Adrenal gland (tissue), 9 donors: ENCODE measurements at regions not wholly inside any gene's neighbourhood (a gene's known extent, or its start where the extent isn't known, plus 50 kb on each side); places are given as distances from the start of the nearest gene placed in this dataset.

ENCODE experiments used
- DNase-seq, 7 donors: peaks; one replicate each; pipeline ENCODE4 v3.0.0-alpha.2; 2019 to 2020
- H3K27ac ChIP-seq, 5 donors: fragments of 200-600 bp; sonication (generic) in 4 of 5; 1 replicate in 3 of 5; 2 replicates in 2 of 5; pipeline versions ENCODE4 v1.5.1 to v1.8.0; 2016 to 2020; ENCODE audit warnings: mild to moderate bottlenecking in 1 of 5
- H3K27me3 ChIP-seq: fragments of 200-600 bp; 2 replicates; pipeline ENCODE4 v1.8.0; 2021
- H3K36me3 ChIP-seq, 2 donors: fragments of 200-600 bp; replicated peaks in 1 of 2; 1 replicate in 1 of 2; 2 replicates in 1 of 2; pipeline versions ENCODE4 v1.5.1 to v1.8.0; 2018 to 2022
- H3K4me1 ChIP-seq, 2 donors: fragments of 200-600 bp; replicated peaks in 1 of 2; 1 replicate in 1 of 2; 2 replicates in 1 of 2; pipeline versions ENCODE4 v1.5.1 to v1.8.0; 2018 to 2021
- H3K4me3 ChIP-seq, 4 donors: fragments of 200-600 bp; sonication (generic) in 3 of 4; one replicate each; pipeline ENCODE4 v1.5.1; 2016 to 2018
- H3K9me3 ChIP-seq, 3 donors: fragments of 200-600 bp; sonication (generic) in 1 of 3; replicated peaks in 1 of 3; 1 replicate in 2 of 3; 2 replicates in 1 of 3; pipeline versions ENCODE4 v1.5.1 to v1.8.0; 2016 to 2021
- CTCF ChIP-seq, 6 experiments: fragments of 450-650 bp in 4 of 6; fragments of 200-600 bp in 2 of 6; sonication (generic) in 1 of 6; IDR thresholded peaks; 1 replicate in 5 of 6; 2 replicates in 1 of 6; pipeline versions ENCODE4 v1.5.1 to v1.8.0; 2016 to 2021; ENCODE audit warnings: antibody characterized with exemption in 6 of 6, mild to moderate bottlenecking in 2 of 6, moderate library complexity in 1 of 6
- POLR2A ChIP-seq, 2 donors: fragments of 450-650 bp; IDR thresholded peaks; one replicate each; pipeline ENCODE4 v1.6.1; 2017; ENCODE audit warnings: antibody characterized with exemption in 2 of 2, mild to moderate bottlenecking in 2 of 2, moderate library complexity in 1 of 2
- WGBS, 4 donors: extraction: QIAGEN DNeasy Blood & Tissue Kit in 2 of 4; methylation state at CpG; one replicate each; pipeline versions ENCODE4 v1.1.5 to v1.1.7; 2013 to 2017; 5-methylcytosine and 5-hydroxymethylcytosine counted together
- intact Hi-C, 2 donors: fragments of 100-400 bp; cut with DNase I; formaldehyde crosslinking; loops; one replicate each; pipeline versions ENCODE4 v1.14.1 to v1.15.0; 2022 to 2023
- donor health status: healthy with polysubstance abuse.
- donor health status: Bipolar disorder and iron deficiency.
- donor health status: DM: yes; HTN: yes; CAD: no.
- donor health status: DM: no; HTN: no; CAD: no.
- donor health status: DM: no; HTN: no; CAD: no.

- Histone ChIP-seq H3K27ac (no peak overlapping the region), H3K36me3 (no peaks in the 10 kb centered on the region), H3K4me3 (no peak overlapping the region), H3K9me3 (peaks cover 0 to 7% (median 0%) of the 10 kb centered on the region in 3 donors), H3K4me1 (no peaks in the 10 kb centered on the region), H3K27me3 (no peaks in the 10 kb centered on the region)
- no peak for TF ChIP-seq CTCF (IDR thresholded peaks at IDR 0.05)
- TF ChIP-seq POLR2A (IDR thresholded peaks at IDR 0.05) = no peak
- intact Hi-C loops = no loop called here
- WGBS, 4 donors = 81 to 87% (median 85%) methylated on average over 10 of the region's 10 CpGs
- DNase-seq = no peak
These were observed 199.8 kb downstream of the KCNE4 start for GRCh38 chr2:223251656-223252229.

DNA sequence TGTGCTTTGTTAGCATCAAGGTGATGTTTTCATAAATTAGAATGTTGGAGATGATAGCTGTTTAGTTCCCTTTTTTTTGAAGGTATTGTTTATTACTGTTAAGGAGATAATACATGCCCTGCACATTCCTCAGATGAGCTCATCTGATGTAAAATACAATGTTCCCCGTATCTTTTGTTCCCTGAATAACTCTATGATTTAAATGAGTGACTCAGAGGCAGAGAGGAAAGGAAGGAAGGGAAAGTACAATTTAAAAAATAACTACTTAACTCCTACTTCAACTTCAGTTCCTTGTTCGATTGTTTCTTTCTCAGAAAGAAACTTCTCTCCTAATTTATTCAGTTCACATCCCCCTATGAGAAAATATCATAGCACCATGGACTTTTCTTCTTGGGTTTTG is 208.7 kb downstream of the KCNE4 start:
- Histone ChIP-seq H3K36me3 (no peaks in the 10 kb centered on the region), H3K4me3 (no peak overlapping the region), H3K27ac (no peak overlapping the region), H3K27me3 (no peaks in the 10 kb centered on the region), H3K4me1 (no peaks in the 10 kb centered on the region), H3K9me3 (peaks cover 0 to 7% (median 0%) of the 10 kb centered on the region in 3 donors)
- 44 to 57% (median 52%) methylated on average over 2 of the region's 2 CpGs for WGBS, 4 donors
- no peak for TF ChIP-seq POLR2A (IDR thresholded peaks at IDR 0.05)
- TF ChIP-seq CTCF (IDR thresholded peaks at IDR 0.05) = no peak
- intact Hi-C loops = no loop called here
- no peak for DNase-seq

DNA sequence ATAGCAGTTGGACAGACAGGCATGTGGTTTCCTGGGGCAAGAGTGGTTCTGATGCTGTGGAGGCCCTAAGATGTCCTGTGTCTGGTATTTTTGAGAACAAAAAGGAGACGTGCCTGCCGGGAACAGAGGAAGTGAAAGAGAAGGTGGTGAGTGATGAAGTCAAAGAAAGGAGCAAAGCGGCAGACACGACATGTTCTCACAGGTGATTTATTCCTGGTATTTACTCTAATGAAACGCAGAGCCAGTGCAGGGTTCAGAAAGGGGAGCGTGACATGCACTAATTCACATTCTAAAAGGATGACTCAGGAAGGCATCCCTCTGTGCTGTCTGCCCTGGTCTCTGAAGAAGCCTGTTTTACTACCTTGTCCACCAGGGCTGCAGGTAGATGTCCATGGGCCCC is 211.0 kb downstream of the KCNE4 start:
- no peak for TF ChIP-seq POLR2A (IDR thresholded peaks at IDR 0.05)
- TF ChIP-seq CTCF (IDR thresholded peaks at IDR 0.05) = no peak
- H3K27ac ChIP-seq = no peak overlapping the region
- H3K36me3 ChIP-seq = no peaks in the 10 kb centered on the region
- no peaks in the 10 kb centered on the region for H3K9me3 ChIP-seq
- no peaks in the 10 kb centered on the region for H3K27me3 ChIP-seq
- intact Hi-C loops = no loop called here
- DNase-seq = no peak
- 45 to 53% (median 48%) methylated on average over 6 of the region's 6 CpGs for WGBS, 4 donors
- H3K4me3 ChIP-seq = no peak overlapping the region
- H3K4me1 ChIP-seq = no peaks in the 10 kb centered on the region

GRCh38 chr2:223264541-223265193 is 212.7 kb downstream of the KCNE4 start:
- no peak for DNase-seq
- no peaks in the 10 kb centered on the region for H3K4me1 ChIP-seq
- H3K36me3 ChIP-seq = no peaks in the 10 kb centered on the region
- H3K27me3 ChIP-seq = no peaks in the 10 kb centered on the region
- 54 to 72% (median 60%) methylated on average over 2 of the region's 2 CpGs for WGBS, 4 donors
- H3K27ac ChIP-seq = no peak overlapping the region
- H3K4me3 ChIP-seq = no peak overlapping the region
- H3K9me3 ChIP-seq = no peaks in the 10 kb centered on the region
- no peak for TF ChIP-seq POLR2A (IDR thresholded peaks at IDR 0.05)
- TF ChIP-seq CTCF (IDR thresholded peaks at IDR 0.05) = no peak
- intact Hi-C loops = no loop called here
